Esophagus squamous epithelium (tissue), 4 donors: ENCODE measurements at regions not wholly inside any gene's neighbourhood (a gene's known extent, or its start where the extent isn't known, plus 50 kb on each side); places are given as distances from the start of the nearest gene placed in this dataset.

Experiments
- POLR2A ChIP-seq, 4 donors: fragments of 450-650 bp; IDR thresholded peaks; one replicate each; pipeline ENCODE4 v1.6.1; 2017; ENCODE audit warnings: antibody characterized with exemption in 4 of 4, mild to moderate bottlenecking in 4 of 4, moderate library complexity in 3 of 4
- TF ChIP-seq, protein P1 (sequence below), 6 experiments: fragments of 450-650 bp in 4 of 6; fragments of 200-600 bp in 2 of 6; sonication (generic) in 2 of 6; IDR thresholded peaks; one replicate each; pipeline ENCODE4 v1.5.1; 2016 to 2019; ENCODE audit warnings: antibody characterized with exemption in 6 of 6, mild to moderate bottlenecking in 4 of 6, moderate library complexity in 4 of 6

GRCh38 chr3:162370141-162370540, 873.5 kb downstream of the OTOL1 start:
- TF ChIP-seq, protein P1, sequence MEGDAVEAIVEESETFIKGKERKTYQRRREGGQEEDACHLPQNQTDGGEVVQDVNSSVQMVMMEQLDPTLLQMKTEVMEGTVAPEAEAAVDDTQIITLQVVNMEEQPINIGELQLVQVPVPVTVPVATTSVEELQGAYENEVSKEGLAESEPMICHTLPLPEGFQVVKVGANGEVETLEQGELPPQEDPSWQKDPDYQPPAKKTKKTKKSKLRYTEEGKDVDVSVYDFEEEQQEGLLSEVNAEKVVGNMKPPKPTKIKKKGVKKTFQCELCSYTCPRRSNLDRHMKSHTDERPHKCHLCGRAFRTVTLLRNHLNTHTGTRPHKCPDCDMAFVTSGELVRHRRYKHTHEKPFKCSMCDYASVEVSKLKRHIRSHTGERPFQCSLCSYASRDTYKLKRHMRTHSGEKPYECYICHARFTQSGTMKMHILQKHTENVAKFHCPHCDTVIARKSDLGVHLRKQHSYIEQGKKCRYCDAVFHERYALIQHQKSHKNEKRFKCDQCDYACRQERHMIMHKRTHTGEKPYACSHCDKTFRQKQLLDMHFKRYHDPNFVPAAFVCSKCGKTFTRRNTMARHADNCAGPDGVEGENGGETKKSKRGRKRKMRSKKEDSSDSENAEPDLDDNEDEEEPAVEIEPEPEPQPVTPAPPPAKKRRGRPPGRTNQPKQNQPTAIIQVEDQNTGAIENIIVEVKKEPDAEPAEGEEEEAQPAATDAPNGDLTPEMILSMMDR (IDR thresholded peaks at IDR 0.05) = no peak
- TF ChIP-seq POLR2A (IDR thresholded peaks at IDR 0.05) = no peak
